Neural cell (in vitro differentiated cells): ENCODE measurements at regions not wholly inside any gene's neighbourhood (a gene's known extent, or its start where the extent isn't known, plus 50 kb on each side); places are given as distances from the start of the nearest gene placed in this dataset.

ENCODE experiments used
- EP300 ChIP-seq: fragments of 450-650 bp; conservative IDR thresholded peaks from 2 replicates; pipeline ENCODE4 v1.6.1; 2014; ENCODE audit warnings: antibody characterized with exemption, mild to moderate bottlenecking, moderate library complexity; ENCODE audit not compliant: poor library complexity, severe bottlenecking
- EZH2 ChIP-seq: fragments of 200-600, 300-800 bp; shearing (Covaris generic), sonication (generic); IDR thresholded peaks from 2 replicates; pipeline ENCODE4 v1.6.1; 2014; ENCODE audit warnings: antibody characterized with exemption, low read length, borderline replicate concordance, mild to moderate bottlenecking; ENCODE audit not compliant: insufficient read depth, poor library complexity, severe bottlenecking
- MXI1 ChIP-seq: fragments of 450-650 bp; conservative IDR thresholded peaks from 2 replicates; pipeline ENCODE4 v1.6.1; 2014; ENCODE audit warnings: antibody characterized with exemption, mild to moderate bottlenecking; ENCODE audit not compliant: poor library complexity, severe bottlenecking
- POLR2AphosphoS5 ChIP-seq: IDR thresholded peaks from 2 replicates; pipeline ENCODE4 v1.6.1; 2012
- RAD21 ChIP-seq: fragments of 450-650 bp; conservative IDR thresholded peaks from 2 replicates; pipeline ENCODE4 v1.6.1; 2014; ENCODE audit warnings: antibody characterized with exemption, mild to moderate bottlenecking, moderate library complexity
- TAF1 ChIP-seq: IDR thresholded peaks from 2 replicates; pipeline ENCODE4 v1.6.1; 2012; ENCODE audit warnings: low read depth
- TF ChIP-seq, protein P1 (sequence below): fragments of 450-650 bp; IDR thresholded peaks from 2 replicates; pipeline ENCODE4 v1.5.1; 2014; ENCODE audit warnings: antibody characterized with exemption, mild to moderate bottlenecking, moderate library complexity; ENCODE audit not compliant: poor library complexity, severe bottlenecking
- TF ChIP-seq, protein P2 (sequence below): IDR thresholded peaks from 2 replicates; pipeline ENCODE4 v1.6.1; 2012; ENCODE audit warnings: borderline replicate concordance

DNA sequence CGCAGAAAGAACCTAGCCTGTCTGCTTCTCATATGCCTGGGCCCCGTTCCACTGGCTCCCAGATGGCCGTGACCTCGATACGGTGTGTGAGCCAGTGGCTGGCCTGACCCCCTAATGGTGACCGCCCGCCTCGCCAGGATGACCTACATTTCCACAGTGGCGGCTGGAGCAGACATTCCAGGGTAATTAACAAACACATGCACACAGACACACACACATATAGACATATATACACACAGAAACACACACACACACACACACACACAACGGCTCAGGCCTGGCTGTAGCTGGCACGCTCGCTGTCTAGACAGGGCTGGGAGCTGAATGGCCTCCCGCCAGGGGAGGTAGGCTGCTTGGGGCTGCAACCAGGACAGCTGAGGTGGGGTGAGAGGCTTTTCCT is 227.1 kb downstream of the ANKRD60 start:
- TF ChIP-seq, protein P1, sequence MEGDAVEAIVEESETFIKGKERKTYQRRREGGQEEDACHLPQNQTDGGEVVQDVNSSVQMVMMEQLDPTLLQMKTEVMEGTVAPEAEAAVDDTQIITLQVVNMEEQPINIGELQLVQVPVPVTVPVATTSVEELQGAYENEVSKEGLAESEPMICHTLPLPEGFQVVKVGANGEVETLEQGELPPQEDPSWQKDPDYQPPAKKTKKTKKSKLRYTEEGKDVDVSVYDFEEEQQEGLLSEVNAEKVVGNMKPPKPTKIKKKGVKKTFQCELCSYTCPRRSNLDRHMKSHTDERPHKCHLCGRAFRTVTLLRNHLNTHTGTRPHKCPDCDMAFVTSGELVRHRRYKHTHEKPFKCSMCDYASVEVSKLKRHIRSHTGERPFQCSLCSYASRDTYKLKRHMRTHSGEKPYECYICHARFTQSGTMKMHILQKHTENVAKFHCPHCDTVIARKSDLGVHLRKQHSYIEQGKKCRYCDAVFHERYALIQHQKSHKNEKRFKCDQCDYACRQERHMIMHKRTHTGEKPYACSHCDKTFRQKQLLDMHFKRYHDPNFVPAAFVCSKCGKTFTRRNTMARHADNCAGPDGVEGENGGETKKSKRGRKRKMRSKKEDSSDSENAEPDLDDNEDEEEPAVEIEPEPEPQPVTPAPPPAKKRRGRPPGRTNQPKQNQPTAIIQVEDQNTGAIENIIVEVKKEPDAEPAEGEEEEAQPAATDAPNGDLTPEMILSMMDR = no peak
- TF ChIP-seq EZH2 (no peak), EP300 (no peak), TAF1 (no peak), MXI1 (no peak), POLR2AphosphoS5 (no peak), RAD21 (no peak)
- TF ChIP-seq, protein P2, sequence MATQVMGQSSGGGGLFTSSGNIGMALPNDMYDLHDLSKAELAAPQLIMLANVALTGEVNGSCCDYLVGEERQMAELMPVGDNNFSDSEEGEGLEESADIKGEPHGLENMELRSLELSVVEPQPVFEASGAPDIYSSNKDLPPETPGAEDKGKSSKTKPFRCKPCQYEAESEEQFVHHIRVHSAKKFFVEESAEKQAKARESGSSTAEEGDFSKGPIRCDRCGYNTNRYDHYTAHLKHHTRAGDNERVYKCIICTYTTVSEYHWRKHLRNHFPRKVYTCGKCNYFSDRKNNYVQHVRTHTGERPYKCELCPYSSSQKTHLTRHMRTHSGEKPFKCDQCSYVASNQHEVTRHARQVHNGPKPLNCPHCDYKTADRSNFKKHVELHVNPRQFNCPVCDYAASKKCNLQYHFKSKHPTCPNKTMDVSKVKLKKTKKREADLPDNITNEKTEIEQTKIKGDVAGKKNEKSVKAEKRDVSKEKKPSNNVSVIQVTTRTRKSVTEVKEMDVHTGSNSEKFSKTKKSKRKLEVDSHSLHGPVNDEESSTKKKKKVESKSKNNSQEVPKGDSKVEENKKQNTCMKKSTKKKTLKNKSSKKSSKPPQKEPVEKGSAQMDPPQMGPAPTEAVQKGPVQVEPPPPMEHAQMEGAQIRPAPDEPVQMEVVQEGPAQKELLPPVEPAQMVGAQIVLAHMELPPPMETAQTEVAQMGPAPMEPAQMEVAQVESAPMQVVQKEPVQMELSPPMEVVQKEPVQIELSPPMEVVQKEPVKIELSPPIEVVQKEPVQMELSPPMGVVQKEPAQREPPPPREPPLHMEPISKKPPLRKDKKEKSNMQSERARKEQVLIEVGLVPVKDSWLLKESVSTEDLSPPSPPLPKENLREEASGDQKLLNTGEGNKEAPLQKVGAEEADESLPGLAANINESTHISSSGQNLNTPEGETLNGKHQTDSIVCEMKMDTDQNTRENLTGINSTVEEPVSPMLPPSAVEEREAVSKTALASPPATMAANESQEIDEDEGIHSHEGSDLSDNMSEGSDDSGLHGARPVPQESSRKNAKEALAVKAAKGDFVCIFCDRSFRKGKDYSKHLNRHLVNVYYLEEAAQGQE = no peak
